ENCODE measurements at regions not wholly inside any gene's neighbourhood (a gene's known extent, or its start where the extent isn't known, plus 50 kb on each side); places are given as distances from the start of the nearest gene placed in this dataset.
"Not testable (repeated sequence)": the region's sequence is repeated elsewhere in the genome, so short reads cannot be mapped to it uniquely, and the experiment has no call there.

GRCh38 chr11:86145439-86146156, 76.7 kb upstream of the PICALM start:
- no peak for DNase-seq

- no peak for DNase-seq
Measured at GRCh38 chr11:86144846-86145245, 76.0 kb upstream of the PICALM start.

DNA sequence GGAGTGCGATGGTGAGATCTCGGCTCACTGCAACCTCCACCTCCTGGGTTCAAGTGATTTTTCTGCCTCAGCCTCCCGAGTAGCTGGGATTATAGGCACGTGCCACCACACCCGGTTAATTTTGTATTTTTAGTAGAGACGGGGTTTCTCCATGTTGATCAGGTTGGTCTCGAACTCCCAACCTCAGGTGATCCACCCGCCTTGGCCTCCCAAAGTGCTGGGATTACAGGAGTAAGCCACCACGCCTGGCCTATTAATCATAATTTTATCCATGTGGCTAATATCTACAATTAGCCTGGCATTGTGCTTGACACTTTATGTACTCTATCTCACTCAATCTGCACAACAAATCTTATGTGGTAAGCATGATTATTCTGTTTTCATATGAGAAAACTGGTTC, 75.2 kb upstream of the PICALM start:
- DNase-seq = not testable (repeated sequence)

DNA sequence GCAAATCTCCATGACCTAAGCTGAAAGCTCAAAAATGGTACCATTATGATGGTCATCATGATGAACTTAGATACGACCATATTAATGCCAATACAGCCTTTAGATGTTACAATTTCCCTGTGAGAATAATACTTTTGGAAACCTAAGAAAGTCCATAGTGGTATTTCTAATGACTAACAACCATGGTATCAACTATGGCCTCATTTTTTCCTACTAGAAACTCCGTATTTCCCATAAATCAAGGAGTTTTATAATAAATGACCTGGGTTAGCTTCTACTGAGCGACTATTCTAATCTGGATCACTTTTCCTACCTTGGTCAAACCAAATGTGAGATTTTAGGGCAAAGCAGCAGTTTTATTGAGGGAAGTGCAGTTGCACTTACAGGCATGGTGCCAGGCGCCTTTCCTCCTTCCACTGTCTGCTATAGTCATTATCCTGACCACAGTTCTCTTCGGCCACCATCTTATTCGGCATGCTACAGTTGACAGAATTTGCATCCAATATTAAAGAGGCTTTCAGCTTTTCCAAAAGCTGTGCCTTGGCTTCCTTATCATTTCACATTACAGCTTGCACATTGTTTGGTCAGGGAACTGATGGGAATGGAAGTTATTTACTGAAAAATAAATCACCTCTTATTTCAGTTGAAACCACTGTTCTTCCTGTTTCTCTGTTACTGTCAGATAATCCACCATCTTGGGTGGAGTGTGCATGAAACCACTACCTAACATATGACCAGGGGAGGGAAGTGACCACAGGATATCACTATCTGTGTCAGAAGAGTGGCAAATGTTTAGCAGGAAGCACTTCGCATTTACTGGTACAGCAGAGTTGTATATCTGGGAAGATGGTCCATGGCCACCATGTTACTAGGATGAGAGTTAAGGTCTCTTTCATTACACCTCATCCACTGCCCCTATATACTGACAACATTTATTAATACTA, 74.5 kb upstream of the PICALM start:
- no peak for DNase-seq

GRCh38 chr11:86142170-86142569, 73.3 kb upstream of the PICALM start:
- no peak for DNase-seq

DNA sequence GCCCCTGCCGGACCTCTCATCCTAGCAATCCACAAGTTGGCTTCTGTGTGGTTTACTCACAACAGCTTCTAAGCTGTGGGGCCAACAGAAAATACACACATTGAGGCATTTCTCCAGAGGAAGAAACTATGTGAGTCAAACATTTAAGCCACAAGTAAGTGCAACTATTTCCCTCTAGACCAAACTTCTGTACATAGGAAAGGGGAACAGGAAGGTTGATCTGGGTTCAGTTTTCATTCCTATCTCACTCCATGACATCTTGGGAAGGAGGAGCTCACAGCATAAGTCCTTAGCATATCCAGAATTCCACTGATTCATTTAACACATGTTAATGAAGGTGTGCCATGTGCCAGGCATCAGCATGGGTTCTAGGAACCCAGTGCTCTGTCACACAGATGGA, 72.8 kb upstream of the PICALM start:
- no peak for DNase-seq

DNA sequence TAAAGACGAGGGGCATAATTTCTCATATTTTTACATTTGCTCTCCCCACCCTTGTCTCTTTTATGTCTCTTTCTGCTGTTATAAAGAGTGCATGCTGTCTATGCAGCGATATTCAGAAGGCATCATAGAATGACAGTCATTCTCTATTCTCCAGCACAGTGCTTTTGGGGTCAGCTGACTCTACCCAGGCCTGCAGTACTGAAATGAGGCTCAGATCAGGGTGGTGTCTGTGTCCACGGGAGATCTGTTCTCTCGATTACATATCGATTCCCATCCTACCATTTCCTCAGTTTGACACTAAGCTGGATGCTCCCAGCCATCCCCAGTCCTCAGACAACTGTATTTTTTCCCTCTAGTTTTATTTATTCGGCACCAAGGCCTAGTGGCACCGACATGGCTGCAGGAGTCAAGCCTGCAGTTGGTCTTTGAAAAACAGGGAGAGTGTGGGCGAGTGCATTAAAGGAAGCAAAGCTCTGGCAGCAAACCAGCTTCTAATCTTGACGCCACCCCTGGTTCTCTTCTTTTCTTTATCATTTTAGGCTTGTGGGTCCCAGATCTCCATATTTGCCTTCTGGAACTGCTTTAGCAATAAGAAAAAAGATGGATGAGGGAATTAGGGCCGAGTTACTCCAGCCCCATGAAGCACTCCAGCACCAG, 71.6 kb upstream of the PICALM start:
- no peak for DNase-seq

- DNase-seq = no peak
Measured at GRCh38 chr11:86138958-86139357, 70.1 kb upstream of the PICALM start.

- no peak for DNase-seq
Measured at GRCh38 chr11:86136538-86136937, 67.7 kb upstream of the PICALM start.

DNA sequence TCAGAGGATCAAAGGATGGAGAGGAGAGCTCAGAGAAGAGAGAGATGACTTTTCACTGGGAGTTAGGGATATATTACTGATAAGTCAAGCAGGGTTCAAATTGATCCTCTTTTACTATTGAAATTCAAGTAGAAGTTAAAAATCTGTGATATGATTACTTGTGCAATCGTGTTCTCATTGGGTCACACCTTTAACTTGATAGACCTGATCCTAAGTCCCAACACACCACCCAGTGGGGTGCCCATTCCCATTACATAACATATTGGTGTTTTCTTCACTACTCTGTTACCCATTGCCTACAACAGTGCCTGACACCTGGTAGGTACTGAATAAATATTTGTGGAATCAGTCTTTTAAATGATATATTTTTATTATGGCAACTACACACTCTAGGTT, 66.4 kb upstream of the PICALM start:
- DNase-seq = no peak

DNA sequence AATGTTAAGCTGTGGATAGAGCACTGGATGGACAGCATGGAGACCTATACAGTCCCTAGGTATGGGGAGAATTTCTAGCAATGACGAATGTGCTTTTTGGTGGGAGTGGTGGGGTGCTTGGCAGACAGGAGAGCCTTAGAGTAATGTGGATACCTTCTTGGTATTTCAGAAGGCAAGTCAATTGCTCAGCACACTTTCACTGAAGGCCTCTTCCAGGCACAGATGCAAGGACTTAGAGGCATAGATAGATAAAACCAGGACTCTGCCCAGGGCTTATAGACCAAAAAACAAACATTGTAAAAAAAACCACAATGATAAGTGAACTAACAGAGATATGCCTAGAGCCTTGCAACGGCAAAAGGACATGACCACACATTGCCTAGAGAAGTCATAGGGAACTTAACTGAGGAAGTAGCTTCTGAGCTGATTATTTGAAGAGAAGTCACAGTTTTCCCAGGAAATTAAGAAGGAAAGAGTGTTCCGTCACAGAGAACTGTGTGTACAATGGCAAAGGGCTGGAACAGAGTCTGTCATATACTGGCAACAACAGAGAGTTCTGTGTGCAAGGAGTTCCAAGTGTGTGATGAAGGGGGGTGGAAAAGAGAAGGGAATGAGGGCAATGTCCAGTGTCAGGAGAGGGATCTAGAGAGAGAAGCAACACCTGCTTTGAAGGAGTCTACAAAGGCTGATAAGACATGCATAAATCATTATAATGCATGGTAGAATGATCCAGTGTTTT, 65.9 kb upstream of the PICALM start:
- no peak for DNase-seq

DNA sequence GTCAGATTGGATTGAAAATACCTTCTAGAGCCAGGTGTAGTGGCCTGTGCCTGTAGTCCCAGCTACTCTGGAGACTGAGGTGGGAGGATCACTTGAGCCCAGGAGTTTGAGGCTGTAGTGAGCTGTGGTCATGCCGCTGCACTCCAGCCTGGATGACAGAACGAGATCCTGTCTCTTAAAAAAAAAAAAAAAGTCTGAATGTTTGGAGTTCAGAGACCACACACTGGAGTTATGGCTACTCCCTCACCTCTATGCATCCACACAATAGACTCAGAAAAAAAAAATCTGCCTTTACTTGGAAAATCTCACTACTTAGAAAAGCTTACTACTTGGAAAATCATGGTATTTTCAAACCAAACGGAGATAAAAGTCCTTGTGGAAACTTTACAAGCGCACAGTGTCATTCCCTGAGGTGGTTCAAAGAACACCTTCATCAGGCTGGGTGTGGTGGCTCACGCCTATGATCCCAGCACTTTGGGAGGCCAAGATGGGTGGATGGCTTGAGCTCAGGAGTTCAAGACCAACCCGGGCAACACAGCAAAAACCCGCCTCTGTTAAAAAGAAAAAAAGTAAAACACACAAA, 63.9 kb upstream of the PICALM start:
- no peak for DNase-seq

GRCh38 chr11:86129740-86130540, 61.1 kb upstream of the PICALM start:
- DNase-seq = no peak

DNA sequence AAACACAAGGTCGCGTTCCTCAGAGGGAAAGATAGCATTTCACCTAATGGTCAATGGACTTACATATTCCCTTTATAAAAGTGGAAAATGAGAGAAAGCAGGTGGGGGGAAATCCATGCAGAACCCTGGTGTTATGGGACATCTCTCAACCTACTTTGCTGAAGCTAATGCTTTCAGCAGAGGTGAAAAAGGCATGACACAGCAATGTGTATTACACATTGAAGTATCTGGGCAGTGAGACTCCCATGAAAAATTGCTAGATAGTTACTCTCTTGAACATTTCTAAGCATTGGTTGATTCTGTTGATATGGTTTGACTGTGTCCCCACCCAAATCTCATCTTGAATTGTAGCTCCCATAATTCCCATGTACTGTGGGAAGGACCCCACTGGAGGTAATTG, 60.0 kb upstream of the PICALM start:
- no peak for DNase-seq

GRCh38 chr11:86126862-86127261, 58.0 kb upstream of the PICALM start:
- DNase-seq = no peak

- no peak for DNase-seq
Measured at GRCh38 chr11:86124251-86125233, 55.7 kb upstream of the PICALM start.

DNA sequence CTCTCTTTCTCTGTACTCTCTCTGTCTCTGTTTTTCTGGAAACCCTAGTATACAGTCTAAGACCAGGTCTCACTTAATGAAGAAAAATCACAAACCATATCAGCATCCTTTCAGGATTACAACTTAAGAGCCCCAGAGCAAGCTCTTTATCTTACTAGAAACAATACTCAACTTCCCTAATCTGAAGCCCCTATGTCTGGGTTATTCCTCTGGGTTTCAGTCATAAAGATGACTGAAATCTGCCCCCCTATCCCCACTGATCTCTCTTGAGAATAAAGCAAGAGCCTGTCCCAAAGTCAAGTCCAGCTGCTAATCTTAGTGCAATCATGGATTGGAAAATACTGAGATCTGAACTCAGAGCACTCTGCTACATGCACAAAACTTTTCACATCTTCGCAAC, 53.9 kb upstream of the PICALM start:
- DNase-seq = no peak

- no peak for DNase-seq
Measured at GRCh38 chr11:86120807-86121206, 51.9 kb upstream of the PICALM start.

DNA sequence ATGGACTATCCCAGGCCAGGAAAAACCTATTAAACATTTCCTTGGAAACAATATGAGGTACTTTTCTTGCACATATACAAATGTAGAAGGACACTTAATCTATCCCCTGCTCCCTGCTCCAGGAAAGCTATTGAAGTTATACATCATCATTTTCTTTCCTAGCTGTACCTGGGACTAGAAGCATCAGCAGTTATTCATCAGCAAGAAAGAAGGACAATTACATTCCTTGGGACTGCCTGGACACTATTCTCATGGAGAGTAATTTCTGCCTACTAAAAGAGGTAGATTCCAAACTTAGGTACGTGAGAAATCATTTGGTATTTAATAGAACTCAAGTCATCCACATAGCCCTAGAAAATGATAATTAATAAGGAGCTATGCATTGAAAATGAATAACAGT, 51.0 kb upstream of the PICALM start:
- no peak for DNase-seq

- DNase-seq = no peak
Measured at GRCh38 chr11:86119077-86119476, 50.2 kb upstream of the PICALM start.

All from effector CD8-positive, alpha-beta T cell (primary cell).